ENCODE measurements at regions not wholly inside any gene's neighbourhood (a gene's known extent, or its start where the extent isn't known, plus 50 kb on each side); places are given as distances from the start of the nearest gene placed in this dataset.

GRCh38 chr20:7359739-7360138, 580.5 kb downstream of the HAO1 start:
- DNase-seq: no peak

GRCh38 chr20:7361321-7361720, 578.9 kb downstream of the HAO1 start:
- DNase-seq: no peak

- DNase-seq: no peak
Observed at GRCh38 chr20:7361931-7362330, 578.3 kb downstream of the HAO1 start.

- no peak for DNase-seq
Observed at GRCh38 chr20:7362601-7363000, 577.7 kb downstream of the HAO1 start.

GRCh38 chr20:7366189-7366588, 574.1 kb downstream of the HAO1 start:
- DNase-seq: no peak

- no peak for DNase-seq
Observed at GRCh38 chr20:7371518-7372163, 568.6 kb downstream of the HAO1 start.

- no peak for DNase-seq
Observed at GRCh38 chr20:7375905-7376304, 564.4 kb downstream of the HAO1 start.

GRCh38 chr20:7378864-7379605, 561.2 kb downstream of the HAO1 start:
- no peak for DNase-seq

- DNase-seq: no peak
Observed at GRCh38 chr20:7379621-7380220, 560.5 kb downstream of the HAO1 start.

GRCh38 chr20:7383216-7383615, 557.0 kb downstream of the HAO1 start:
- no peak for DNase-seq

- DNase-seq: no peak
Observed at GRCh38 chr20:7387638-7388193, 552.5 kb downstream of the HAO1 start.

- no peak for DNase-seq
Observed at GRCh38 chr20:7389216-7389615, 551.0 kb downstream of the HAO1 start.

GRCh38 chr20:7392542-7393206, 547.6 kb downstream of the HAO1 start:
- no peak for DNase-seq

GRCh38 chr20:7399114-7399513, 541.1 kb downstream of the HAO1 start:
- no peak for DNase-seq

GRCh38 chr20:7399575-7399974, 540.7 kb downstream of the HAO1 start:
- no peak for DNase-seq

- DNase-seq: no peak
Observed at GRCh38 chr20:7406671-7407070, 533.6 kb downstream of the HAO1 start.

- no peak for DNase-seq
Observed at GRCh38 chr20:7410150-7410549, 530.1 kb downstream of the HAO1 start.

- DNase-seq: no peak
Observed at GRCh38 chr20:7411075-7411474, 529.2 kb downstream of the HAO1 start.

GRCh38 chr20:7415427-7415826, 524.8 kb downstream of the HAO1 start:
- DNase-seq: no peak

GRCh38 chr20:7416382-7416781, 523.9 kb downstream of the HAO1 start:
- no peak for DNase-seq

- no peak for DNase-seq
Observed at GRCh38 chr20:7420345-7420744, 519.9 kb downstream of the HAO1 start.

- no peak for DNase-seq
Observed at GRCh38 chr20:7426890-7427496, 513.3 kb downstream of the HAO1 start.

- DNase-seq: no peak
Observed at GRCh38 chr20:7428946-7429345, 511.3 kb downstream of the HAO1 start.

Data from stimulated activated naive CD4-positive, alpha-beta T cell (primary cell).